Keratinocyte (primary cell): ENCODE measurements at regions not wholly inside any gene's neighbourhood (a gene's known extent, or its start where the extent isn't known, plus 50 kb on each side); places are given as distances from the start of the nearest gene placed in this dataset.

Source experiments
- DNase-seq: peaks from one replicate; pipeline ENCODE4 v3.0.0-alpha.2; 2011; ENCODE audit warnings: low read depth, missing footprints, low spot score
- FAIRE-seq: peaks from 2 replicates; lab custom pipeline; 2011; peaks lifted over from hg19 to GRCh38; lab: Jason Lieb, UNC
- H2AFZ ChIP-seq: 2 replicates; pipeline ENCODE4 v1.6.0; 2012; ENCODE audit warnings: low read length, control low read depth, inconsistent platforms; ENCODE audit not compliant: control insufficient read depth
- H3K27ac ChIP-seq: 2 replicates; pipeline ENCODE4 v1.5.1; 2011; ENCODE audit warnings: low read length; ENCODE audit not compliant: control insufficient read depth, insufficient read depth
- H3K27me3 ChIP-seq: 3 replicates; pipeline ENCODE4 v1.6.0; 2011; ENCODE audit warnings: low read length; ENCODE audit not compliant: control insufficient read depth, insufficient read depth; ENCODE audit errors: extremely low read depth
- H3K36me3 ChIP-seq, 2 experiments: 2 replicates in 1 of 2; 3 replicates in 1 of 2; pipeline ENCODE4 v1.5.1; 2011; ENCODE audit warnings: low read length in 2 of 2, mild to moderate bottlenecking in 1 of 2; ENCODE audit not compliant: control insufficient read depth in 2 of 2, insufficient read depth in 2 of 2; ENCODE audit errors: extremely low read depth in 1 of 2
- H3K4me1 ChIP-seq: 3 replicates; pipeline ENCODE4 v1.5.1; 2011; ENCODE audit warnings: low read length; ENCODE audit not compliant: control insufficient read depth, insufficient read depth; ENCODE audit errors: extremely low read depth
- H3K4me2 ChIP-seq: 3 replicates; pipeline ENCODE4 v1.6.0; 2011; ENCODE audit warnings: low read depth, low read length; ENCODE audit not compliant: control insufficient read depth, insufficient read depth; ENCODE audit errors: extremely low read depth
- H3K4me3 ChIP-seq, 3 experiments: fragments of 200-600 bp in 1 of 3; sonication (generic) in 1 of 3; 2 replicates in 2 of 3; 3 replicates in 1 of 3; pipeline ENCODE4 v1.5.1; 2011 to 2016; ENCODE audit warnings: low read length in 3 of 3, mild to moderate bottlenecking in 3 of 3, control low read depth in 2 of 3, inconsistent platforms in 1 of 3, low read depth in 1 of 3, mixed read lengths in 1 of 3, mixed run types in 1 of 3, moderate library complexity in 1 of 3; ENCODE audit not compliant: control insufficient read depth in 2 of 3, insufficient read depth in 2 of 3; ENCODE audit errors: extremely low read depth in 1 of 3
- H3K79me2 ChIP-seq: 2 replicates; pipeline ENCODE4 v1.6.0; 2012; ENCODE audit warnings: low read length; ENCODE audit not compliant: control insufficient read depth, insufficient read depth
- H3K9ac ChIP-seq: 3 replicates; pipeline ENCODE4 v1.6.0; 2011; ENCODE audit warnings: low read length; ENCODE audit not compliant: control insufficient read depth, insufficient read depth; ENCODE audit errors: extremely low read depth
- H3K9me1 ChIP-seq: 3 replicates; pipeline ENCODE4 v1.6.0; 2011; ENCODE audit warnings: low read length; ENCODE audit not compliant: control insufficient read depth, insufficient read depth; ENCODE audit errors: extremely low read depth
- H3K9me3 ChIP-seq: 2 replicates; pipeline ENCODE4 v1.5.1; 2012; ENCODE audit warnings: low read depth, low read length; ENCODE audit not compliant: control insufficient read depth
- H4K20me1 ChIP-seq: 3 replicates; pipeline ENCODE4 v1.6.0; 2011; ENCODE audit warnings: low read length; ENCODE audit not compliant: control insufficient read depth, insufficient read depth; ENCODE audit errors: extremely low read depth
- EZH2 ChIP-seq: IDR thresholded peaks from one replicate; pipeline ENCODE4 v1.6.1; 2012; ENCODE audit warnings: inconsistent platforms, mild to moderate bottlenecking, low read length, moderate library complexity
- dilution Hi-C: fragments of 300-500 bp; cut with MboI; formaldehyde crosslinking; loops from one replicate; pipeline ENCODE4 v1.7.0; 2020; ENCODE audit warnings: low sequenced_read_pairs; ENCODE audit not compliant: extremely low pct_ligation_motif_present
- TF ChIP-seq, protein P1 (sequence below), 3 experiments: IDR thresholded peaks in 1 of 3; conservative IDR thresholded peaks in 1 of 3; optimal IDR thresholded peaks in 1 of 3; 2 replicates in 2 of 3; 3 replicates in 1 of 3; pipeline versions ENCODE3 to v1.5.1; 2011; ENCODE audit warnings: low read length in 3 of 3, mild to moderate bottlenecking in 3 of 3, moderate library complexity in 2 of 3, control low read depth in 1 of 3, inconsistent platforms in 1 of 3; ENCODE audit not compliant: insufficient read depth in 2 of 3; ENCODE audit errors: extremely low read depth in 1 of 3

DNA sequence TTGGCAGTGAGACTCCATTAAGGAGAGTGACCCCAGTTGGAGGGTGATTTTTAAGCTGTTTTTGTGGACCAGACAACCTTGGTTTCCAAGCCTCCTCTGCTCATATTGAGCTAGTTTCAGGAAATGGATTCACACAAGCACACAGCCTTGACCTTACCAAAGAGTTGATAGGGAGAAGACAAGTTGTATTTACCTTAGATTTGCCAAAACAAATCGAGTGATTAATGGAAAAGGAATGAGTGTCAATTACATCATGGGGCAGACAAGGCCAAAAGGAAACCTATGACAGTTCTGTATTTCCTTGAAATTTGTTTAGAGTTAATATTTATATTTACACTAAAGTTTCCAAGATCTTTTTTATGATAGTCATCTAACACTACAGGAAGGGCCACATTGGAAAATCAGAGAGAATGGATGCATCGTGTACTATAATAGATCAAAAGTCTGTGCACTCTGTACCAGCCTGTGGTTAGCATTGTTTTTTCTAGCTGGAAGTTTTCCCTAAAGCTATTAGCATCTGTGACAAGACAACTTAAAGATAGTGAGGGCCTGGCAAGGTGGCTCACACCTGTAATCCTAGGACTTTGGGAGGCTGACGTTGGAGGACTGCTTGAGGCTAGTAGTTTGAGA, 86.0 kb upstream of the FER start:
- dilution Hi-C loops, result no loop called here
- DNase-seq (no peak), FAIRE-seq (no peak)

DNA sequence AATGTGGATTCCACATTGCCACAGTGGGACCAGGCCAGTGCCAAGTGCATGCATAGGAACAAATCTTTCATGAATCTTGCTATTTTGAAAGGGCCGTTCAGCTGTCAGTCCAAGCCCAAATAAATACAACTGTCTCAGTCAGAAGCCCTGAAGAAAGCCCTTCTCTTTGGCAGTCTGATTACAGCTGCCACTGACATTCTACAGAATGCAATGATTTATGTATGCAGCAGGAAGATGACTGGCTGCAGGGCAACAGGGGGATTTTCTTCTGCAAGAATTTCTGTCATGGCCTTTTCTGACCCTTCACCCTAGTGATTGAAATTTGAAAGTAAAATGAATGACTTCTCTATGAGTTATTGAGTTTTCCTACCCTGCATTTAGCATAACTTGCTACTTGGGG, 86.7 kb upstream of the FER start:
- no peak overlapping the region for H3K4me3 ChIP-seq
- DNase-seq, result no peak
- TF ChIP-seq EZH2, result no peak
- TF ChIP-seq, protein P1, sequence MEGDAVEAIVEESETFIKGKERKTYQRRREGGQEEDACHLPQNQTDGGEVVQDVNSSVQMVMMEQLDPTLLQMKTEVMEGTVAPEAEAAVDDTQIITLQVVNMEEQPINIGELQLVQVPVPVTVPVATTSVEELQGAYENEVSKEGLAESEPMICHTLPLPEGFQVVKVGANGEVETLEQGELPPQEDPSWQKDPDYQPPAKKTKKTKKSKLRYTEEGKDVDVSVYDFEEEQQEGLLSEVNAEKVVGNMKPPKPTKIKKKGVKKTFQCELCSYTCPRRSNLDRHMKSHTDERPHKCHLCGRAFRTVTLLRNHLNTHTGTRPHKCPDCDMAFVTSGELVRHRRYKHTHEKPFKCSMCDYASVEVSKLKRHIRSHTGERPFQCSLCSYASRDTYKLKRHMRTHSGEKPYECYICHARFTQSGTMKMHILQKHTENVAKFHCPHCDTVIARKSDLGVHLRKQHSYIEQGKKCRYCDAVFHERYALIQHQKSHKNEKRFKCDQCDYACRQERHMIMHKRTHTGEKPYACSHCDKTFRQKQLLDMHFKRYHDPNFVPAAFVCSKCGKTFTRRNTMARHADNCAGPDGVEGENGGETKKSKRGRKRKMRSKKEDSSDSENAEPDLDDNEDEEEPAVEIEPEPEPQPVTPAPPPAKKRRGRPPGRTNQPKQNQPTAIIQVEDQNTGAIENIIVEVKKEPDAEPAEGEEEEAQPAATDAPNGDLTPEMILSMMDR (optimal IDR thresholded peaks at IDR 0.05 in 1 of 3, IDR thresholded peaks at IDR 0.05 in 1 of 3, conservative IDR thresholded peaks at IDR 0.05 in 1 of 3; ENCODE audit: extremely low read depth in 1 of 3, insufficient read depth in 2 of 3, low read length in 3 of 3), result no peak
- peaks cover 8% of the 10 kb centered on the region for H3K4me1 ChIP-seq
- dilution Hi-C loops, result no loop called here
- no peak overlapping the region for H3K9ac ChIP-seq
- H3K4me2 ChIP-seq, result no peak overlapping the region
- H3K9me3 ChIP-seq, result no peaks in the 10 kb centered on the region
- H4K20me1 ChIP-seq, result no peaks in the 10 kb centered on the region
- no peaks in the 10 kb centered on the region for H3K27me3 ChIP-seq
- no peak overlapping the region for H3K27ac ChIP-seq
- H3K36me3 ChIP-seq, result no peaks in the 10 kb centered on the region
- no peak for FAIRE-seq
- H3K79me2 ChIP-seq, result no peaks in the 10 kb centered on the region
- H2AFZ ChIP-seq, result no peak overlapping the region
- H3K9me1 ChIP-seq, result no peaks in the 10 kb centered on the region

More for the DNA sequence above, 86.0 kb upstream of the FER start:
- H3K79me2 ChIP-seq, result no peaks in the 10 kb centered on the region
- H3K9ac ChIP-seq, result no peak overlapping the region
- peaks cover 3% of the 10 kb centered on the region for H3K4me1 ChIP-seq
- no peaks in the 10 kb centered on the region for H3K9me1 ChIP-seq
- no peak overlapping the region for H2AFZ ChIP-seq
- H3K27ac ChIP-seq, result no peak overlapping the region
- no peaks in the 10 kb centered on the region for H3K36me3 ChIP-seq
- H3K4me3 ChIP-seq, result no peak overlapping the region
- H3K9me3 ChIP-seq, result no peaks in the 10 kb centered on the region
- H3K4me2 ChIP-seq, result no peak overlapping the region
- H4K20me1 ChIP-seq, result no peaks in the 10 kb centered on the region
- H3K27me3 ChIP-seq, result no peaks in the 10 kb centered on the region
- TF ChIP-seq EZH2, result no peak
- TF ChIP-seq, protein P1 (optimal IDR thresholded peaks at IDR 0.05 in 1 of 3, IDR thresholded peaks at IDR 0.05 in 1 of 3, conservative IDR thresholded peaks at IDR 0.05 in 1 of 3; ENCODE audit: extremely low read depth in 1 of 3, insufficient read depth in 2 of 3, low read length in 3 of 3), result no peak
